GM12878 (cell line): ENCODE measurements at regions not wholly inside any gene's neighbourhood (a gene's known extent, or its start where the extent isn't known, plus 50 kb on each side); places are given as distances from the start of the nearest gene placed in this dataset.

Experiments used
- CHD2 ChIP-seq: IDR thresholded peaks from 2 replicates; pipeline ENCODE4 v1.6.1; 2011; ENCODE audit warnings: low read depth, low read length, improper control_type of control experiment, borderline replicate concordance
- FOXK2 ChIP-seq: fragments of 450-650 bp; IDR thresholded peaks from 2 replicates; pipeline ENCODE4 v1.6.1; 2017; ENCODE audit warnings: mild to moderate bottlenecking, moderate library complexity
- RAD21 ChIP-seq: IDR thresholded peaks from 2 replicates; pipeline ENCODE4 v1.6.1; 2011; ENCODE audit warnings: mild to moderate bottlenecking, low read depth, low read length, moderate library complexity; ENCODE audit not compliant: insufficient read depth
- RUNX3 ChIP-seq: IDR thresholded peaks from 2 replicates; pipeline ENCODE4 v1.6.1; 2012; ENCODE audit warnings: low read length, inconsistent platforms
- STAT1 ChIP-seq: fragments of 450-650 bp; conservative IDR thresholded peaks from 2 replicates; pipeline ENCODE4 v1.6.1; 2014; ENCODE audit warnings: antibody characterized with exemption, mild to moderate bottlenecking
- TF ChIP-seq, protein P1 (sequence below): fragments of 450-650 bp; IDR thresholded peaks from 2 replicates; pipeline ENCODE4 v1.6.1; 2017; ENCODE audit warnings: mild to moderate bottlenecking, low read depth, inconsistent platforms; ENCODE audit not compliant: poor library complexity, severe bottlenecking
- TF ChIP-seq, protein P2 (sequence below): IDR thresholded peaks from 2 replicates; pipeline ENCODE4 v1.6.1; 2011; ENCODE audit warnings: low read depth, low read length, improper control_type of control experiment, borderline replicate concordance
- TF ChIP-seq, protein P3 (sequence below): IDR thresholded peaks from 2 replicates; pipeline ENCODE4 v1.6.1; 2011; ENCODE audit warnings: borderline replicate concordance, low read depth, mild to moderate bottlenecking, moderate library complexity, low read length; ENCODE audit not compliant: insufficient read depth, poor library complexity, severe bottlenecking

DNA sequence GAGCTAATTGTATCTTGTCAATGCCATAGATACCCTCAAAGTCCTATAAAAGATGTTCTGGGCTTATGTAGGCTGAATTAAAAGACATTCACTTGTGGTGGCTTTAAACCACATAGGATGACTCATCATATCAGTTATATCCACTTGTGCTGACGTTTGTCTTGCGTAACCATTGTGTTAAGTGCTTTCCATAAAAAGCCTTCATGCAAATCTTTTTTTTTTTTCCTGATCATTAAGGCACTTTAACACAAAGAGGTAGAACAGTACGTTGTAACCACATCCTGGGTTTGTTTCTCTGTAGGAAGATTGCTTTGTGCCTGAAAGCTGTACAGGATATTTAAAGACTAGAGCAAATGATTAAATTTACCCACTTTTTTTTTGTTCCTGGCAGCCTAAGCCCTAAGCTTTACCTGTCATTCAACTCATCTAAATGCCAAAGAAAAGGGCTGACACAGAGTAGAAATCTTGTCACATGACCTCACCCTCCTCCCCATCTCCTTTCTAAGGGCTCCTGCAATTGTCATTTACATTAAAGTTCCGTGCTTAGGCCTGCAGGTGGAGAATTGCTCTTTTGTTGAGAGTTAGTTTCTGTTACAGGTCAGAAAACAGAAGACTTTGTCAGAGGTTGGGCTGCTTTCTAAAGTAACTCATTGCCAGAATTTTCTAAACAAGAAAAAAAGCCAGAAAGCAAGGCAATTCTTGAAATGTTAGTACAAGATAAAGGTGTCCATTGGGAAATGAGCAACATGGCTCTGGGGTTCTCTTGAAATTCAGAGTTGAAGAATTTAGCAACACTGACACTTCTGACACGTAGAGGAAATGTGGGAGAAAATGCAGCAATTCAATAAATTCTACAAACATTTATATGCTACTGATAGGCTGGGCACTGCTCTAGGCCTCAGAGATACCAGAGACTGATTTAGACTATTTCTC lies 555.6 kb downstream of the PPARGC1A start (continued):
- TF ChIP-seq, protein P1, sequence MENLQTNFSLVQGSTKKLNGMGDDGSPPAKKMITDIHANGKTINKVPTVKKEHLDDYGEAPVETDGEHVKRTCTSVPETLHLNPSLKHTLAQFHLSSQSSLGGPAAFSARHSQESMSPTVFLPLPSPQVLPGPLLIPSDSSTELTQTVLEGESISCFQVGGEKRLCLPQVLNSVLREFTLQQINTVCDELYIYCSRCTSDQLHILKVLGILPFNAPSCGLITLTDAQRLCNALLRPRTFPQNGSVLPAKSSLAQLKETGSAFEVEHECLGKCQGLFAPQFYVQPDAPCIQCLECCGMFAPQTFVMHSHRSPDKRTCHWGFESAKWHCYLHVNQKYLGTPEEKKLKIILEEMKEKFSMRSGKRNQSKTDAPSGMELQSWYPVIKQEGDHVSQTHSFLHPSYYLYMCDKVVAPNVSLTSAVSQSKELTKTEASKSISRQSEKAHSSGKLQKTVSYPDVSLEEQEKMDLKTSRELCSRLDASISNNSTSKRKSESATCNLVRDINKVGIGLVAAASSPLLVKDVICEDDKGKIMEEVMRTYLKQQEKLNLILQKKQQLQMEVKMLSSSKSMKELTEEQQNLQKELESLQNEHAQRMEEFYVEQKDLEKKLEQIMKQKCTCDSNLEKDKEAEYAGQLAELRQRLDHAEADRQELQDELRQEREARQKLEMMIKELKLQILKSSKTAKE = no peak
- TF ChIP-seq FOXK2 (no peak), RUNX3 (peak; percentile 87), CHD2 (peak; percentile 73; the same call in 1 of the 2 replicates), STAT1 (no peak), RAD21 (peak; percentile 64)
- TF ChIP-seq, protein P2, sequence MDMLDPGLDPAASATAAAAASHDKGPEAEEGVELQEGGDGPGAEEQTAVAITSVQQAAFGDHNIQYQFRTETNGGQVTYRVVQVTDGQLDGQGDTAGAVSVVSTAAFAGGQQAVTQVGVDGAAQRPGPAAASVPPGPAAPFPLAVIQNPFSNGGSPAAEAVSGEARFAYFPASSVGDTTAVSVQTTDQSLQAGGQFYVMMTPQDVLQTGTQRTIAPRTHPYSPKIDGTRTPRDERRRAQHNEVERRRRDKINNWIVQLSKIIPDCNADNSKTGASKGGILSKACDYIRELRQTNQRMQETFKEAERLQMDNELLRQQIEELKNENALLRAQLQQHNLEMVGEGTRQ = peak; percentile 50; the same call in 1 of the 2 replicates
- TF ChIP-seq, protein P3, sequence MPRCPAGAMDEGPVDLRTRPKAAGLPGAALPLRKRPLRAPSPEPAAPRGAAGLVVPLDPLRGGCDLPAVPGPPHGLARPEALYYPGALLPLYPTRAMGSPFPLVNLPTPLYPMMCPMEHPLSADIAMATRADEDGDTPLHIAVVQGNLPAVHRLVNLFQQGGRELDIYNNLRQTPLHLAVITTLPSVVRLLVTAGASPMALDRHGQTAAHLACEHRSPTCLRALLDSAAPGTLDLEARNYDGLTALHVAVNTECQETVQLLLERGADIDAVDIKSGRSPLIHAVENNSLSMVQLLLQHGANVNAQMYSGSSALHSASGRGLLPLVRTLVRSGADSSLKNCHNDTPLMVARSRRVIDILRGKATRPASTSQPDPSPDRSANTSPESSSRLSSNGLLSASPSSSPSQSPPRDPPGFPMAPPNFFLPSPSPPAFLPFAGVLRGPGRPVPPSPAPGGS = no peak
